ENCODE measurements at regions not wholly inside any gene's neighbourhood (a gene's known extent, or its start where the extent isn't known, plus 50 kb on each side); places are given as distances from the start of the nearest gene placed in this dataset.

DNA sequence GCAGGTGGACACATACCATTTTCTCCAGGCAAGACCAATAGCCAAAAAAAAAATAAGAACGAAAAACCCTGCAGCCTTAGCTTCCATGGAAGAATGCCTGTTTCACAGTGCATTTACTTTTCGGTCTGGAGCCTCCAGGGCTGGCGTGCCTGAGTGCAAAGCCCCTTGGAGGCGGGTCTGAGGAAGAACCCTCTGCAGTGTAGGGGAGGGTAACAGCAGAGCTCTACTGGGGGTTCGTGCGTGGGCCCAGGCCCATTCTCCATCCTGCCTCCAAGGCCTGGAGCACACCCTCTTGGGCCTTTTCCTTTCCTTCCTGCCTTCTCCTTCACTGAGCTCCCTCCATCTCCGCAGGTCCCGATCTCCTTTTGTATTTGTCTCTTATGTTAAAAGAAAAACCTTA lies 172.3 kb upstream of the GLI3 start:
- TF ChIP-seq, protein P1, sequence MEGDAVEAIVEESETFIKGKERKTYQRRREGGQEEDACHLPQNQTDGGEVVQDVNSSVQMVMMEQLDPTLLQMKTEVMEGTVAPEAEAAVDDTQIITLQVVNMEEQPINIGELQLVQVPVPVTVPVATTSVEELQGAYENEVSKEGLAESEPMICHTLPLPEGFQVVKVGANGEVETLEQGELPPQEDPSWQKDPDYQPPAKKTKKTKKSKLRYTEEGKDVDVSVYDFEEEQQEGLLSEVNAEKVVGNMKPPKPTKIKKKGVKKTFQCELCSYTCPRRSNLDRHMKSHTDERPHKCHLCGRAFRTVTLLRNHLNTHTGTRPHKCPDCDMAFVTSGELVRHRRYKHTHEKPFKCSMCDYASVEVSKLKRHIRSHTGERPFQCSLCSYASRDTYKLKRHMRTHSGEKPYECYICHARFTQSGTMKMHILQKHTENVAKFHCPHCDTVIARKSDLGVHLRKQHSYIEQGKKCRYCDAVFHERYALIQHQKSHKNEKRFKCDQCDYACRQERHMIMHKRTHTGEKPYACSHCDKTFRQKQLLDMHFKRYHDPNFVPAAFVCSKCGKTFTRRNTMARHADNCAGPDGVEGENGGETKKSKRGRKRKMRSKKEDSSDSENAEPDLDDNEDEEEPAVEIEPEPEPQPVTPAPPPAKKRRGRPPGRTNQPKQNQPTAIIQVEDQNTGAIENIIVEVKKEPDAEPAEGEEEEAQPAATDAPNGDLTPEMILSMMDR (IDR thresholded peaks at IDR 0.05; ENCODE audit: extremely low read depth in 1 of 2, insufficient read depth in 1 of 2, low read depth in 1 of 2, low read length in 2 of 2), result no peak
- TF ChIP-seq EZH2 (IDR thresholded peaks at IDR 0.05; ENCODE audit: borderline replicate concordance, low read depth, low read length, severe bottlenecking) (no peak), POLR2AphosphoS5 (IDR thresholded peaks at IDR 0.05; ENCODE audit: insufficient read depth, low read depth, low read length) (no peak), POLR2A (IDR thresholded peaks at IDR 0.05; ENCODE audit: low read depth, low read length) (no peak), MYC (IDR thresholded peaks at IDR 0.05; ENCODE audit: low read depth, low read length) (no peak), JUN (IDR thresholded peaks at IDR 0.05; ENCODE audit: borderline replicate concordance, insufficient read depth, insufficient read length, low read depth) (no peak), FOS (IDR thresholded peaks at IDR 0.05; ENCODE audit: borderline replicate concordance, insufficient read depth, low read length) (no peak), GATA2 (IDR thresholded peaks at IDR 0.05; ENCODE audit: insufficient read depth, insufficient read length, low read depth, low read length) (no peak)
- TF ChIP-seq, protein P2, sequence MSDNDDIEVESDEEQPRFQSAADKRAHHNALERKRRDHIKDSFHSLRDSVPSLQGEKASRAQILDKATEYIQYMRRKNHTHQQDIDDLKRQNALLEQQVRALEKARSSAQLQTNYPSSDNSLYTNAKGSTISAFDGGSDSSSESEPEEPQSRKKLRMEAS (IDR thresholded peaks at IDR 0.05; ENCODE audit: insufficient read depth, insufficient read length), result no peak
